CD4-positive, CD25-positive, alpha-beta regulatory T cell (primary cell): ENCODE measurements at regions not wholly inside any gene's neighbourhood (a gene's known extent, or its start where the extent isn't known, plus 50 kb on each side); places are given as distances from the start of the nearest gene placed in this dataset.

Experiments used
- ATAC-seq, 2 donors: fragments of 150-1000 bp; cut with Tn5 transposase; one replicate each; pipeline ENCODE4 v1.10.0; 2021; ENCODE audit warnings: low read depth in 2 of 2, moderate number of reproducible peaks in 2 of 2, moderate library complexity in 1 of 2
- DNase-seq, 3 donors: peaks; one replicate each; pipeline versions ENCODE4 v3.0.0 to v3.0.0-alpha.2; 2012 to 2022; ENCODE audit warnings: mixed read lengths in 1 of 3
- H3K27ac ChIP-seq: one replicate; pipeline ENCODE4 v1.7.0; 2013; ENCODE audit warnings: mild to moderate bottlenecking, low read length; ENCODE audit not compliant: insufficient read depth, poor library complexity, severe bottlenecking
- H3K27me3 ChIP-seq: one replicate; pipeline ENCODE4 v1.7.0; 2013; ENCODE audit warnings: low read length; ENCODE audit not compliant: control insufficient read depth, insufficient read depth
- H3K36me3 ChIP-seq: one replicate; pipeline ENCODE4 v1.7.0; 2013; ENCODE audit warnings: mild to moderate bottlenecking, low read length, moderate library complexity; ENCODE audit not compliant: control insufficient read depth, insufficient read depth
- H3K4me1 ChIP-seq: 2 replicates; pipeline ENCODE4 v1.7.0; 2013; ENCODE audit warnings: mild to moderate bottlenecking, low read length; ENCODE audit not compliant: insufficient read depth, control insufficient read depth, poor library complexity, severe bottlenecking
- H3K4me3 ChIP-seq: one replicate; pipeline ENCODE4 v1.7.0; 2013; ENCODE audit warnings: low read depth, mild to moderate bottlenecking, low read length, moderate library complexity
- H3K9me3 ChIP-seq, 2 experiments: 1 replicate in 1 of 2; 2 replicates in 1 of 2; pipeline ENCODE4 v1.7.0; 2013; ENCODE audit warnings: low read length in 2 of 2, mild to moderate bottlenecking in 1 of 2, moderate library complexity in 1 of 2; ENCODE audit not compliant: control insufficient read depth in 2 of 2
- H3K27ac Mint-ChIP-seq, 3 donors: one replicate each; pipeline ENCODE4 v1.8.0; 2020 to 2022; ENCODE audit warnings: mild to moderate bottlenecking in 3 of 3, mixed read lengths in 3 of 3, moderate library complexity in 2 of 3
- H3K27me3 Mint-ChIP-seq: one replicate; pipeline ENCODE4 v1.8.0; 2022; ENCODE audit warnings: mild to moderate bottlenecking, mixed read lengths
- H3K36me3 Mint-ChIP-seq: one replicate; pipeline ENCODE4 v1.8.0; 2020; ENCODE audit warnings: mixed read lengths
- H3K4me1 Mint-ChIP-seq, 4 donors: one replicate each; pipeline ENCODE4 v1.8.0; 2020 to 2022; ENCODE audit warnings: mixed read lengths in 4 of 4, mild to moderate bottlenecking in 1 of 4
- H3K4me3 Mint-ChIP-seq, 4 donors: one replicate each; pipeline ENCODE4 v1.8.0; 2020 to 2022; ENCODE audit warnings: mild to moderate bottlenecking in 4 of 4, mixed read lengths in 4 of 4, moderate library complexity in 3 of 4
- H3K9me3 Mint-ChIP-seq, 7 donors: one replicate each; pipeline ENCODE4 v1.8.0; 2020 to 2022; ENCODE audit warnings: mixed read lengths in 7 of 7, mild to moderate bottlenecking in 3 of 7, moderate library complexity in 2 of 7

GRCh38 chr10:91115618-91116390, 104.7 kb upstream of the PCGF5 start:
- H3K4me1 Mint-ChIP-seq, result no peaks in the 10 kb centered on the region
- no peak for ATAC-seq

DNA sequence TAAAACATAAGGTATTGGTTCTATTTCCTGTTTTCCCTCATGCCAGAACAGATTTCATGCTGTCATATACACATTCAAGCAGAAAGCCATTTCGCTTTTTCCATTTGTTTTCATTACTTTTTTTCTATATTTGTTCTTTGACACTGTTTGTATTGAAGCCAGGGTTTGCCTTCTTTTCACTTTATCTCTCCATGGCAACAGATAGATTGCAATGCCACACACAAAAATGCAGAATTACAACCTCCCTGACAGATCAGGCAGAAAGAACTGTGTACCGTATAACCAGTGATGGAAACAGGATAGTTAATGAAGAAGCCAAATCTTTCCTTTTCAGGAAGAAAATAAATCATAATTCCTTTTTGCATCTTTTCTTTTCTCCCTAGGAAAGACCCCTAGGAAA, 103.0 kb upstream of the PCGF5 start:
- Histone ChIP-seq H3K9me3 (no peaks in the 10 kb centered on the region), H3K27ac (no peak overlapping the region), H3K36me3 (no peaks in the 10 kb centered on the region), H3K4me1 (no peaks in the 10 kb centered on the region), H3K4me3 (no peak overlapping the region), H3K27me3 (no peaks in the 10 kb centered on the region)
- Mint-ChIP-seq H3K9me3 (no peaks in the 10 kb centered on the region), H3K36me3 (no peaks in the 10 kb centered on the region), H3K27ac (no peak overlapping the region), H3K4me3 (no peak overlapping the region), H3K27me3 (peaks cover 4% of the 10 kb centered on the region), H3K4me1 (no peaks in the 10 kb centered on the region)
- ATAC-seq, result no peak
- DNase-seq, result no peak

More at GRCh38 chr10:91115618-91116390, 104.7 kb upstream of the PCGF5 start:
- Mint-ChIP-seq H3K36me3 (no peaks in the 10 kb centered on the region), H3K27ac (no peak overlapping the region), H3K27me3 (peaks cover 7% of the 10 kb centered on the region), H3K9me3 (no peaks in the 10 kb centered on the region), H3K4me3 (no peak overlapping the region)
- Histone ChIP-seq H3K27me3 (peaks cover 3% of the 10 kb centered on the region), H3K36me3 (no peaks in the 10 kb centered on the region), H3K4me1 (no peaks in the 10 kb centered on the region), H3K27ac (no peak overlapping the region), H3K9me3 (no peaks in the 10 kb centered on the region), H3K4me3 (no peak overlapping the region)
- DNase-seq, result no peak

GRCh38 chr10:91120348-91120747, 100.1 kb upstream of the PCGF5 start:
- no peak overlapping the region for H3K27ac ChIP-seq
- Mint-ChIP-seq H3K27ac (no peak overlapping the region), H3K36me3 (no peaks in the 10 kb centered on the region), H3K4me1 (no peaks in the 10 kb centered on the region), H3K27me3 (peaks cover 13% of the 10 kb centered on the region), H3K4me3 (no peak overlapping the region), H3K9me3 (no peaks in the 10 kb centered on the region)
- ATAC-seq (no peak), DNase-seq (no peak)
- H3K4me3 ChIP-seq, result no peak overlapping the region
- no peaks in the 10 kb centered on the region for H3K36me3 ChIP-seq
- no peaks in the 10 kb centered on the region for H3K27me3 ChIP-seq
- no peaks in the 10 kb centered on the region for H3K9me3 ChIP-seq
- H3K4me1 ChIP-seq, result no peaks in the 10 kb centered on the region

DNA sequence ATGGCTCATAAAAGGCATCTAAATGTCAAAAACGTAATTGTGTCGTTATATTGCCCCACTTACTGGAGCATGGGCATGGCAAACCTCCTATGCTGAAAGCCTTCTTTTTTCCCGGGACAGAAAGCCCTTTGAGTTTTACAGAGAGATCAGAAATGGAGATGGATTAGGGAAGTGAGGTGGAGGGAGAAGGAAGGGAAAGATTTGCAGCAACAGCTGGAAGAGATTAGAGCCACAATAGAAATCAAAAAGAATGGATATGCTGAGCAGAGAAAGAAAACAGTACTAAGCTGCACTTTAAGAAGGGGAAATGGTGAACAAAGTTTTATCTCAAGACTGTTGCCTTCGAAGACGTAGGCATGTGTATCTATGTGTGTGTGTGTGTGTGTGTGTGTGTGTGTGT, 97.2 kb upstream of the PCGF5 start:
- Histone ChIP-seq H3K4me3 (no peak overlapping the region), H3K36me3 (no peaks in the 10 kb centered on the region), H3K27ac (no peak overlapping the region), H3K4me1 (no peaks in the 10 kb centered on the region), H3K9me3 (no peaks in the 10 kb centered on the region), H3K27me3 (no peaks in the 10 kb centered on the region)
- DNase-seq (no peak), ATAC-seq (no peak)
- peaks cover 24% of the 10 kb centered on the region for H3K27me3 Mint-ChIP-seq
- H3K4me3 Mint-ChIP-seq, result no peak overlapping the region
- H3K4me1 Mint-ChIP-seq, result no peaks in the 10 kb centered on the region
- H3K9me3 Mint-ChIP-seq, result no peaks in the 10 kb centered on the region
- no peak overlapping the region for H3K27ac Mint-ChIP-seq
- H3K36me3 Mint-ChIP-seq, result no peaks in the 10 kb centered on the region

GRCh38 chr10:91124016-91124415, 96.4 kb upstream of the PCGF5 start:
- H3K4me3 ChIP-seq, result no peak overlapping the region
- H3K27me3 ChIP-seq, result no peaks in the 10 kb centered on the region
- peaks cover 24% of the 10 kb centered on the region for H3K27me3 Mint-ChIP-seq
- H3K36me3 Mint-ChIP-seq, result no peaks in the 10 kb centered on the region
- DNase-seq (no peak), ATAC-seq (no peak)
- H3K4me1 ChIP-seq, result no peaks in the 10 kb centered on the region
- H3K27ac ChIP-seq, result no peak overlapping the region
- no peaks in the 10 kb centered on the region for H3K9me3 Mint-ChIP-seq
- no peak overlapping the region for H3K27ac Mint-ChIP-seq
- H3K4me3 Mint-ChIP-seq, result no peak overlapping the region
- no peaks in the 10 kb centered on the region for H3K36me3 ChIP-seq
- H3K4me1 Mint-ChIP-seq, result no peaks in the 10 kb centered on the region
- H3K9me3 ChIP-seq, result no peaks in the 10 kb centered on the region

DNA sequence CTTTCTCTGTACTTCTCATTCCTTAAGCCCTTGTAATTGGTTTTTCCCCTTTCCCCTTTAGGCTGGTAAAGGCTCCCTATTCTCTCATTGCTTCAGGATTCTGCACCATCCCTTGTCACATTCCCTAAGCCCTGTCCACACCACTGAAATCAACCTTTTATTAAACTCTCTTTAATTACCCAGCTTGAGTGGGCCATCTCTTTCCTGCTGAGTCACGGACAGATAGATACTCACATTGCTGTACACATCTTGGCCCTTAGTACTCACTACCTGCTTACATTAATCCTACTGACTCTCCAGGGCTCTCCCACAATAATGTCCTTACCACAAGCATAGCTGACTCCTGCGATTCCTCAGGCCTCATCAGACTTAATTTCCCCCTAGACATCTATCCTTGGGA, 94.0 kb upstream of the PCGF5 start:
- Histone ChIP-seq H3K9me3 (no peaks in the 10 kb centered on the region), H3K27me3 (peaks cover 3% of the 10 kb centered on the region), H3K36me3 (no peaks in the 10 kb centered on the region), H3K4me1 (no peaks in the 10 kb centered on the region), H3K27ac (no peak overlapping the region), H3K4me3 (no peak overlapping the region)
- Mint-ChIP-seq H3K4me3 (no peak overlapping the region), H3K36me3 (no peaks in the 10 kb centered on the region), H3K4me1 (no peaks in the 10 kb centered on the region), H3K27me3 (peaks cover 29% of the 10 kb centered on the region), H3K9me3 (no peaks in the 10 kb centered on the region), H3K27ac (no peak overlapping the region)
- DNase-seq (no peak), ATAC-seq (no peak)

- H3K4me1 Mint-ChIP-seq, result no peaks in the 10 kb centered on the region
- no peak overlapping the region for H3K27ac ChIP-seq
- no peaks in the 10 kb centered on the region for H3K36me3 ChIP-seq
- H3K27ac Mint-ChIP-seq, result no peak overlapping the region
- no peak overlapping the region for H3K4me3 ChIP-seq
- ATAC-seq, result no peak
- no peak for DNase-seq
- peaks cover 29% of the 10 kb centered on the region for H3K27me3 Mint-ChIP-seq
- no peaks in the 10 kb centered on the region for H3K9me3 Mint-ChIP-seq
- no peaks in the 10 kb centered on the region for H3K36me3 Mint-ChIP-seq
- H3K9me3 ChIP-seq, result no peaks in the 10 kb centered on the region
- no peak overlapping the region for H3K4me3 Mint-ChIP-seq
- no peaks in the 10 kb centered on the region for H3K4me1 ChIP-seq
- peaks cover 3% of the 10 kb centered on the region for H3K27me3 ChIP-seq
Measured at GRCh38 chr10:91127341-91128082, 93.0 kb upstream of the PCGF5 start.

GRCh38 chr10:91135113-91135512, 85.3 kb upstream of the PCGF5 start:
- peaks cover 8% of the 10 kb centered on the region for H3K27me3 Mint-ChIP-seq
- Histone ChIP-seq H3K9me3 (no peaks in the 10 kb centered on the region), H3K27ac (no peak overlapping the region), H3K4me3 (no peak overlapping the region), H3K27me3 (peaks cover 14% of the 10 kb centered on the region), H3K36me3 (no peaks in the 10 kb centered on the region), H3K4me1 (no peaks in the 10 kb centered on the region)
- ATAC-seq, result no peak
- no peak for DNase-seq
- H3K9me3 Mint-ChIP-seq, result no peaks in the 10 kb centered on the region
- no peak overlapping the region for H3K27ac Mint-ChIP-seq
- no peak overlapping the region for H3K4me3 Mint-ChIP-seq
- H3K4me1 Mint-ChIP-seq, result no peaks in the 10 kb centered on the region
- H3K36me3 Mint-ChIP-seq, result no peaks in the 10 kb centered on the region
